Fibroblast of the aortic adventitia (primary cell): ENCODE measurements at regions not wholly inside any gene's neighbourhood (a gene's known extent, or its start where the extent isn't known, plus 50 kb on each side); places are given as distances from the start of the nearest gene placed in this dataset.

Experiments
- DNase-seq: peaks from one replicate; pipeline ENCODE4 v3.0.0-alpha.2; 2010; ENCODE audit warnings: low read depth
- H3K4me3 ChIP-seq: 2 replicates; pipeline ENCODE4 v1.5.1; 2011; ENCODE audit warnings: low read depth, mild to moderate bottlenecking, control low read depth, low read length, moderate library complexity
- TF ChIP-seq, protein P1 (sequence below): IDR thresholded peaks from 2 replicates; pipeline ENCODE4 v1.5.1; 2011; ENCODE audit warnings: mild to moderate bottlenecking, low read length, control low read depth, inconsistent platforms; ENCODE audit not compliant: insufficient read depth

GRCh38 chr11:122062763-122063162 lies 53.3 kb downstream of the BLID start:
- H3K4me3 ChIP-seq, result no peak overlapping the region
- TF ChIP-seq, protein P1, sequence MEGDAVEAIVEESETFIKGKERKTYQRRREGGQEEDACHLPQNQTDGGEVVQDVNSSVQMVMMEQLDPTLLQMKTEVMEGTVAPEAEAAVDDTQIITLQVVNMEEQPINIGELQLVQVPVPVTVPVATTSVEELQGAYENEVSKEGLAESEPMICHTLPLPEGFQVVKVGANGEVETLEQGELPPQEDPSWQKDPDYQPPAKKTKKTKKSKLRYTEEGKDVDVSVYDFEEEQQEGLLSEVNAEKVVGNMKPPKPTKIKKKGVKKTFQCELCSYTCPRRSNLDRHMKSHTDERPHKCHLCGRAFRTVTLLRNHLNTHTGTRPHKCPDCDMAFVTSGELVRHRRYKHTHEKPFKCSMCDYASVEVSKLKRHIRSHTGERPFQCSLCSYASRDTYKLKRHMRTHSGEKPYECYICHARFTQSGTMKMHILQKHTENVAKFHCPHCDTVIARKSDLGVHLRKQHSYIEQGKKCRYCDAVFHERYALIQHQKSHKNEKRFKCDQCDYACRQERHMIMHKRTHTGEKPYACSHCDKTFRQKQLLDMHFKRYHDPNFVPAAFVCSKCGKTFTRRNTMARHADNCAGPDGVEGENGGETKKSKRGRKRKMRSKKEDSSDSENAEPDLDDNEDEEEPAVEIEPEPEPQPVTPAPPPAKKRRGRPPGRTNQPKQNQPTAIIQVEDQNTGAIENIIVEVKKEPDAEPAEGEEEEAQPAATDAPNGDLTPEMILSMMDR, result no peak
- DNase-seq, result no peak

GRCh38 chr11:122059565-122059964 lies 56.5 kb downstream of the BLID start:
- no peak overlapping the region for H3K4me3 ChIP-seq
- TF ChIP-seq, protein P1, result no peak
- DNase-seq, result no peak

GRCh38 chr11:122050021-122050690 lies 65.9 kb downstream of the BLID start:
- H3K4me3 ChIP-seq, result no peak overlapping the region
- TF ChIP-seq, protein P1, result no peak
- no peak for DNase-seq

DNA sequence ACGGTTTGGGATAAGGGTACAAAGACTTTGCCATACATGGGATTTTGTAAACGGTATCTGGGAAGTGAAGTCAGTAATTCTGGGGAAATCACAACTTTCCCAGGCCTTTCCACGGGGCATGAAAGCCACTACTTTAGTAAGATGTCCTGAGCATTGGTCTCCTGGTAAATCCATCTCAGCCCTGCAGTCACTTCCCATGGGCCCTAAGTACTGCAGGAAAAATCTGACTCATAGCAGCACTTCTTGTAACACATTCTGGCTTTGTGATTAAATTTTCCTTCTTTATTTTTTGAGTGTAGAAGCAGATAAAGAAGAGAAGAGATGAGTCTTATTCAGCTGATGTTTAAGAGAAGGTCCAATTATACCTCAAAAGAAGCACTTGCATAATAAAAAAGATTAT lies 67.6 kb downstream of the BLID start:
- DNase-seq, result no peak
- no peak overlapping the region for H3K4me3 ChIP-seq
- TF ChIP-seq, protein P1, result no peak

DNA sequence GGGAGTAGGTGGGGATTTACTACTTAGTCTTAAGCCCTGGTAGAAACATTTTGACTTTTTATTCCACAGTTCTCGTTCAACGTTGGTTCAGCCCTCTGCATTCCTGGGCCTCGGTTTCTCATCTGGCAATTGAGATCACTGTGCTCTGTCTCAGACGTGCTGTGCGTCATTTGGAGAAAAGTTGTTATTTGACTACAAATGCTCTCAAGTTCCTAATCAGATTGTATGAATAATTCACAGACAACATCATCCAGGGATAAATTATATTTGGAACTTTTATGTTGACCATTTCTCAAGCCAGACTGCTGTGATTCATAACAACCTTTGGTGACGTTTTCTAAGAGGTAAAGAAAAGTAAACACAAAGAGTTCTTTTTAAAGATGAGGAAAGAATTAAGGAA lies 69.2 kb downstream of the BLID start:
- peak; percentile 91 for DNase-seq
- H3K4me3 ChIP-seq, result no peak overlapping the region
- TF ChIP-seq, protein P1, result no peak

DNA sequence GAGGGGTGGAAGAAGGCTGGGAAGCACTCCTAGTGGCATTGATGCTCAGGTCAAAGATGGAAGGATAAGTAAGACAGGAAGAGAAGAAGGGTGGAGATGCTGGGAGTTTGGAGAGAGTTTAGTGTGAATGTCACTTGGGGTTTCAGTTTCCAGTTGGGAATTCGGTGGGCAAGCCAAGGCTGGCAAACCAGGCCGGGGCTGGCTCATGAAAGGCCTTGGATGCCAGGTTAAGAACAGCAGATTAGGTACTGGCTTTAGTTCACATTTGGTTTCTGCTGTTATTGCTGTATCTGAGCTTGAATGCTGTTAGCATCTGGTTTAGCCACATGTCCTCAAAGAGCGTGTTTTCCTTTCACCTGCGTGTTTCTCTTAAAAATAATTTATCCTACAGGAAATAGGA lies 69.6 kb downstream of the BLID start:
- TF ChIP-seq, protein P1, result no peak
- no peak overlapping the region for H3K4me3 ChIP-seq
- no peak for DNase-seq

GRCh38 chr11:122045181-122045586 lies 70.8 kb downstream of the BLID start:
- TF ChIP-seq, protein P1, result no peak
- H3K4me3 ChIP-seq, result no peak overlapping the region
- DNase-seq, result peak; percentile 92
